HG03460 (cell line): ENCODE measurements at regions not wholly inside any gene's neighbourhood (a gene's known extent, or its start where the extent isn't known, plus 50 kb on each side); places are given as distances from the start of the nearest gene placed in this dataset.

ENCODE experiments used
- ATAC-seq: cut with Tn5 transposase; IDR thresholded peaks from one replicate; pipeline ENCODE4 v1.9.1; 2021; ENCODE audit not compliant: unreplicated experiment

- ATAC-seq, result no peak
Observed at GRCh38 chr4:112845386-112845785, 204.1 kb upstream of the ANK2 start.

- no peak for ATAC-seq
Observed at GRCh38 chr4:112847045-112847444, 202.4 kb upstream of the ANK2 start.

GRCh38 chr4:112847781-112848180, 201.7 kb upstream of the ANK2 start:
- no peak for ATAC-seq

- no peak for ATAC-seq
Observed at GRCh38 chr4:112848911-112849310, 200.5 kb upstream of the ANK2 start.

- no peak for ATAC-seq
Observed at GRCh38 chr4:112852601-112853000, 196.9 kb upstream of the ANK2 start.

- no peak for ATAC-seq
Observed at GRCh38 chr4:112853662-112854256, 195.7 kb upstream of the ANK2 start.

- no peak for ATAC-seq
Observed at GRCh38 chr4:112854420-112854819, 195.0 kb upstream of the ANK2 start.

GRCh38 chr4:112855058-112855457, 194.4 kb upstream of the ANK2 start:
- no peak for ATAC-seq

- ATAC-seq, result no peak
Observed at GRCh38 chr4:112857461-112857860, 192.0 kb upstream of the ANK2 start.

GRCh38 chr4:112858751-112859150, 190.7 kb upstream of the ANK2 start:
- no peak for ATAC-seq

GRCh38 chr4:112859456-112860184, 189.8 kb upstream of the ANK2 start:
- no peak for ATAC-seq

- no peak for ATAC-seq
Observed at GRCh38 chr4:112860830-112861690, 188.4 kb upstream of the ANK2 start.

GRCh38 chr4:112861691-112862674, 187.5 kb upstream of the ANK2 start:
- ATAC-seq, result no peak

GRCh38 chr4:112865443-112865842, 184.0 kb upstream of the ANK2 start:
- ATAC-seq, result no peak

- ATAC-seq, result no peak
Observed at GRCh38 chr4:112876316-112876715, 173.1 kb upstream of the ANK2 start.

GRCh38 chr4:112881842-112882241, 167.6 kb upstream of the ANK2 start:
- ATAC-seq, result no peak

- no peak for ATAC-seq
Observed at GRCh38 chr4:112882286-112882685, 167.2 kb upstream of the ANK2 start.

- ATAC-seq, result no peak
Observed at GRCh38 chr4:112884406-112884805, 165.0 kb upstream of the ANK2 start.

GRCh38 chr4:112885897-112886296, 163.6 kb upstream of the ANK2 start:
- no peak for ATAC-seq

GRCh38 chr4:112888622-112889021, 160.8 kb upstream of the ANK2 start:
- ATAC-seq, result no peak

GRCh38 chr4:112889199-112889598, 160.3 kb upstream of the ANK2 start:
- no peak for ATAC-seq
